H9 (cell line): ENCODE measurements at regions not wholly inside any gene's neighbourhood (a gene's known extent, or its start where the extent isn't known, plus 50 kb on each side); places are given as distances from the start of the nearest gene placed in this dataset.

Source experiments
- DNase-seq: peaks from one replicate; pipeline ENCODE4 v3.0.0-alpha.2; 2017
- H2AFZ ChIP-seq: one replicate; pipeline ENCODE4 v1.6.1; 2013; ENCODE audit warnings: mild to moderate bottlenecking, low read length, control low read depth, moderate library complexity
- H2AK5ac ChIP-seq: 2 replicates; pipeline ENCODE4 v1.6.1; 2013; ENCODE audit warnings: low read length, control low read depth, mixed read lengths; ENCODE audit not compliant: insufficient read length
- H2BK120ac ChIP-seq: one replicate; pipeline ENCODE4 v1.6.1; 2013; ENCODE audit warnings: low read depth, mild to moderate bottlenecking, low read length, control low read depth, inconsistent platforms; ENCODE audit not compliant: poor library complexity, severe bottlenecking
- H2BK12ac ChIP-seq: 2 replicates; pipeline ENCODE4 v1.6.1; 2013; ENCODE audit warnings: low read length, control low read depth, mixed read lengths, low read depth; ENCODE audit not compliant: insufficient read length
- H2BK15ac ChIP-seq: 2 replicates; pipeline ENCODE4 v1.6.1; 2013; ENCODE audit warnings: low read depth, low read length, control low read depth
- H2BK20ac ChIP-seq: one replicate; pipeline ENCODE4 v1.6.1; 2013; ENCODE audit warnings: low read depth, mild to moderate bottlenecking, low read length, control low read depth, inconsistent platforms; ENCODE audit not compliant: poor library complexity, severe bottlenecking
- H2BK5ac ChIP-seq: 2 replicates; pipeline ENCODE4 v1.6.1; 2013; ENCODE audit warnings: low read length, control low read depth, mixed read lengths; ENCODE audit not compliant: insufficient read length
- H3K14ac ChIP-seq: 2 replicates; pipeline ENCODE4 v1.6.1; 2013; ENCODE audit warnings: low read length, control low read depth; ENCODE audit not compliant: insufficient read depth
- H3K18ac ChIP-seq: 2 replicates; pipeline ENCODE4 v1.6.1; 2013; ENCODE audit warnings: low read depth, mild to moderate bottlenecking, mixed read lengths, low read length, control low read depth; ENCODE audit not compliant: insufficient read length
- H3K23ac ChIP-seq: 2 replicates; pipeline ENCODE4 v1.6.1; 2013; ENCODE audit warnings: low read length, control low read depth, mixed read lengths, low read depth; ENCODE audit not compliant: insufficient read length
- H3K23me2 ChIP-seq: 2 replicates; pipeline ENCODE4 v1.6.1; 2013; ENCODE audit warnings: low read depth, mild to moderate bottlenecking, mixed read lengths, low read length, control low read depth; ENCODE audit not compliant: insufficient read length, poor library complexity, severe bottlenecking
- H3K27ac ChIP-seq: 2 replicates; pipeline ENCODE4 v1.5.1; 2013; ENCODE audit warnings: low read length, control low read depth, mixed read lengths, low read depth; ENCODE audit not compliant: insufficient read length
- H3K27me3 ChIP-seq: 2 replicates; pipeline ENCODE4 v1.6.1; 2013; ENCODE audit warnings: low read length, control low read depth, inconsistent platforms; ENCODE audit not compliant: insufficient read depth
- H3K4ac ChIP-seq: 2 replicates; pipeline ENCODE4 v1.6.1; 2013; ENCODE audit warnings: low read depth, mild to moderate bottlenecking, control low read depth, inconsistent platforms, low read length, moderate library complexity
- H3K4me1 ChIP-seq: 2 replicates; pipeline ENCODE4 v1.6.1; 2013; ENCODE audit warnings: low read length, control low read depth, inconsistent platforms; ENCODE audit not compliant: insufficient read depth
- H3K4me2 ChIP-seq: 2 replicates; pipeline ENCODE4 v1.6.1; 2013; ENCODE audit warnings: low read length, control low read depth, mixed read lengths; ENCODE audit not compliant: insufficient read length, insufficient read depth
- H3K56ac ChIP-seq: 2 replicates; pipeline ENCODE4 v1.6.1; 2013; ENCODE audit warnings: low read depth, mild to moderate bottlenecking, mixed read lengths, low read length, control low read depth; ENCODE audit not compliant: insufficient read length
- H3K79me1 ChIP-seq: 2 replicates; pipeline ENCODE4 v1.6.1; 2013; ENCODE audit warnings: low read depth, mild to moderate bottlenecking, moderate library complexity, low read length, control low read depth, inconsistent platforms; ENCODE audit not compliant: insufficient read depth, poor library complexity, severe bottlenecking
- H3K79me2 ChIP-seq: 2 replicates; pipeline ENCODE4 v1.6.1; 2013; ENCODE audit warnings: low read length, control low read depth, inconsistent platforms; ENCODE audit not compliant: insufficient read depth
- H3K9ac ChIP-seq: 2 replicates; pipeline ENCODE4 v1.6.1; 2013; ENCODE audit warnings: low read length, control low read depth, mixed read lengths; ENCODE audit not compliant: insufficient read length; ENCODE audit errors: extremely low read depth
- H3K9me3 ChIP-seq: one replicate; pipeline ENCODE4 v1.6.1; 2013; ENCODE audit warnings: low read depth, low read length, inconsistent platforms; ENCODE audit not compliant: control insufficient read depth
- H3T11ph ChIP-seq: one replicate; pipeline ENCODE4 v1.6.1; 2013; ENCODE audit warnings: mild to moderate bottlenecking, low read length, control low read depth, inconsistent platforms
- H4K20me1 ChIP-seq: one replicate; pipeline ENCODE4 v1.6.1; 2013; ENCODE audit not compliant: control insufficient read depth, insufficient read length, insufficient read depth
- H4K5ac ChIP-seq: 2 replicates; pipeline ENCODE4 v1.6.1; 2013; ENCODE audit warnings: low read depth, mild to moderate bottlenecking, mixed read lengths, low read length, control low read depth; ENCODE audit not compliant: insufficient read length
- H4K8ac ChIP-seq: replicated peaks from 2 replicates; pipeline ENCODE4 v1.6.1; 2013; ENCODE audit warnings: low read length, control low read depth, mixed read lengths, low read depth; ENCODE audit not compliant: insufficient read length
- H4K91ac ChIP-seq: 2 replicates; pipeline ENCODE4 v1.6.1; 2013; ENCODE audit warnings: low read depth, mild to moderate bottlenecking, moderate library complexity, mixed read lengths, low read length, control low read depth; ENCODE audit not compliant: insufficient read length
- H3K27ac Mint-ChIP-seq, 3 experiments: 2 replicates in 2 of 3; 3 replicates in 1 of 3; pipeline ENCODE4 v1.8.0; 2020 to 2021; ENCODE audit warnings: mixed read lengths in 3 of 3, mild to moderate bottlenecking in 1 of 3, moderate library complexity in 1 of 3
- H3K27me3 Mint-ChIP-seq: 2 replicates; pipeline ENCODE4 v1.8.0; 2021; ENCODE audit warnings: low read depth, mild to moderate bottlenecking, moderate library complexity, mixed read lengths
- H3K36me3 Mint-ChIP-seq, 3 experiments: 2 replicates in 2 of 3; 3 replicates in 1 of 3; pipeline ENCODE4 v1.8.0; 2020 to 2021; ENCODE audit warnings: low read depth in 3 of 3, mixed read lengths in 3 of 3; ENCODE audit not compliant: insufficient read depth in 1 of 3
- H3K4me1 Mint-ChIP-seq, 2 experiments: 2 replicates each; pipeline ENCODE4 v1.8.0; 2020; ENCODE audit warnings: mixed read lengths in 2 of 2
- H3K4me3 Mint-ChIP-seq, 2 experiments: 2 replicates in 1 of 2; 3 replicates in 1 of 2; pipeline ENCODE4 v1.8.0; 2020 to 2021; ENCODE audit warnings: mild to moderate bottlenecking in 2 of 2, mixed read lengths in 2 of 2, moderate library complexity in 1 of 2
- H3K9me3 Mint-ChIP-seq, 2 experiments: 2 replicates in 1 of 2; 3 replicates in 1 of 2; pipeline ENCODE4 v1.8.0; 2020; ENCODE audit warnings: mild to moderate bottlenecking in 2 of 2, mixed read lengths in 2 of 2, moderate library complexity in 1 of 2
- WGBS: extraction: QIAGEN DNeasy Blood & Tissue Kit; methylation state at CpG from one replicate; pipeline ENCODE4 v1.1.7; 2013; ENCODE audit warnings: missing lambda C conversion rate, low lambda C conversion rate, mixed read lengths; ENCODE audit not compliant: insufficient read length; ENCODE audit errors: extremely low coverage; 5-methylcytosine and 5-hydroxymethylcytosine counted together
- TF ChIP-seq, protein P1 (sequence below): fragments of 200-600 bp; sonication (generic); conservative IDR thresholded peaks from 3 replicates; pipeline ENCODE4 v1.8.0; 2021; ENCODE audit warnings: antibody characterized with exemption, mild to moderate bottlenecking

DNA sequence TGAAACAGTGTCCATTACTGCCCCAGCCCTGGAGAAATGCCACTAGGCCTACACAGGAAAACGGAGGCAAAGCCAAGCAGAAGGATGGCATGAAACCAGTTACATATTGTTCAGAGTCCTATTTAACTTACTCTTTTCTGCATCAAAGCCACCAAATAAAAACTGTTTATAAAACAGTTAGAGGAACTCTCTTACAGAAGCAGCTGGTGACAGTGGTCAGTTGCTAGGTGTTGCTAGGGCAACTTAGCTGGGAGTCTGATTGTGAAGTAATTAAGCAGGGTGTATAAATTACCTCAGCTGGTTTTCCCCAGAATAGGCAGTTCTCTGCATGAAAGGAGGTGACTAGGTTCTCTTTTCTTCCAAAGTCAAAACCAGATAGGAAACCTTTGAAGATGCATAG lies 115.6 kb upstream of the ZBED5 start:
- H3K9ac ChIP-seq, result no peak overlapping the region
- no peak overlapping the region for H3K27ac Mint-ChIP-seq
- no CpG with 5 or more reads among the region's 1 CpG for WGBS
- DNase-seq, result no peak
- H3K56ac ChIP-seq, result no peak overlapping the region
- H3K79me1 ChIP-seq, result no peaks in the 10 kb centered on the region
- H3K4me3 Mint-ChIP-seq, result no peak overlapping the region
- H3K36me3 Mint-ChIP-seq, result no peaks in the 10 kb centered on the region
- H2AK5ac ChIP-seq, result no peak overlapping the region
- no peaks in the 10 kb centered on the region for H3K4me1 ChIP-seq
- no peak overlapping the region for H2BK5ac ChIP-seq
- no peak overlapping the region for H2BK15ac ChIP-seq
- TF ChIP-seq, protein P1, sequence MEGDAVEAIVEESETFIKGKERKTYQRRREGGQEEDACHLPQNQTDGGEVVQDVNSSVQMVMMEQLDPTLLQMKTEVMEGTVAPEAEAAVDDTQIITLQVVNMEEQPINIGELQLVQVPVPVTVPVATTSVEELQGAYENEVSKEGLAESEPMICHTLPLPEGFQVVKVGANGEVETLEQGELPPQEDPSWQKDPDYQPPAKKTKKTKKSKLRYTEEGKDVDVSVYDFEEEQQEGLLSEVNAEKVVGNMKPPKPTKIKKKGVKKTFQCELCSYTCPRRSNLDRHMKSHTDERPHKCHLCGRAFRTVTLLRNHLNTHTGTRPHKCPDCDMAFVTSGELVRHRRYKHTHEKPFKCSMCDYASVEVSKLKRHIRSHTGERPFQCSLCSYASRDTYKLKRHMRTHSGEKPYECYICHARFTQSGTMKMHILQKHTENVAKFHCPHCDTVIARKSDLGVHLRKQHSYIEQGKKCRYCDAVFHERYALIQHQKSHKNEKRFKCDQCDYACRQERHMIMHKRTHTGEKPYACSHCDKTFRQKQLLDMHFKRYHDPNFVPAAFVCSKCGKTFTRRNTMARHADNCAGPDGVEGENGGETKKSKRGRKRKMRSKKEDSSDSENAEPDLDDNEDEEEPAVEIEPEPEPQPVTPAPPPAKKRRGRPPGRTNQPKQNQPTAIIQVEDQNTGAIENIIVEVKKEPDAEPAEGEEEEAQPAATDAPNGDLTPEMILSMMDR, result no peak
- no peak overlapping the region for H2BK20ac ChIP-seq
- no peaks in the 10 kb centered on the region; the same call in 1 of the 2 replicates for H3K27me3 Mint-ChIP-seq
- H3K23me2 ChIP-seq, result no peaks in the 10 kb centered on the region
- H3K9me3 Mint-ChIP-seq, result no peaks in the 10 kb centered on the region
- H3K18ac ChIP-seq, result no peak overlapping the region
- no peak overlapping the region for H2AFZ ChIP-seq
- no peaks in the 10 kb centered on the region for H3K4me1 Mint-ChIP-seq
- no peak overlapping the region for H3K4ac ChIP-seq
- H3K4me2 ChIP-seq, result no peak overlapping the region
- H3K9me3 ChIP-seq, result no peaks in the 10 kb centered on the region
- no peak overlapping the region for H3K14ac ChIP-seq
- H3K27me3 ChIP-seq, result no peaks in the 10 kb centered on the region
- no peaks in the 10 kb centered on the region for H4K20me1 ChIP-seq
- H3K79me2 ChIP-seq, result no peaks in the 10 kb centered on the region
- H3K23ac ChIP-seq, result no peak overlapping the region
- no peak overlapping the region for H4K5ac ChIP-seq
- no peak overlapping the region for H4K91ac ChIP-seq
- no peak overlapping the region for H4K8ac ChIP-seq
- no peak overlapping the region for H2BK12ac ChIP-seq
- no peak overlapping the region for H2BK120ac ChIP-seq
- no peak overlapping the region for H3K27ac ChIP-seq
- H3T11ph ChIP-seq, result no peak overlapping the region
